Right lobe of liver (tissue), 6 donors: ENCODE measurements at regions not wholly inside any gene's neighbourhood (a gene's known extent, or its start where the extent isn't known, plus 50 kb on each side); places are given as distances from the start of the nearest gene placed in this dataset.

ENCODE experiments used
- ATAC-seq, 4 donors: fragments of 200-7000 bp; cut with Tn5 transposase; one replicate each; pipeline ENCODE4 v1.9.1; 2020; ENCODE audit warnings: mild to moderate bottlenecking in 4 of 4, moderate library complexity in 4 of 4
- DNase-seq, 3 donors: peaks; one replicate each; pipeline ENCODE4 v3.0.0-alpha.2; 2020
- H3K27ac ChIP-seq, 3 donors: fragments of 200-600 bp; one replicate each; pipeline ENCODE4 v1.8.0; 2022
- H3K27me3 ChIP-seq, 2 donors: fragments of 200-600 bp; one replicate each; pipeline ENCODE4 v1.8.0; 2022
- H3K36me3 ChIP-seq, 4 donors: fragments of 200-600 bp; sonication (generic) in 1 of 4; one replicate each; pipeline versions ENCODE4 v1.5.1 to v1.8.0; 2017 to 2022; ENCODE audit warnings: control low read depth in 1 of 4
- H3K4me1 ChIP-seq, 4 donors: fragments of 200-600 bp; sonication (generic) in 1 of 4; one replicate each; pipeline versions ENCODE4 v1.5.1 to v1.8.0; 2017 to 2022; ENCODE audit warnings: control low read depth in 1 of 4
- H3K4me3 ChIP-seq, 3 donors: fragments of 200-600 bp; one replicate each; pipeline ENCODE4 v1.8.0; 2022
- H3K9me3 ChIP-seq, 4 donors: fragments of 200-600 bp; sonication (generic) in 1 of 4; one replicate each; pipeline versions ENCODE4 v1.5.1 to v1.8.0; 2017 to 2022; ENCODE audit warnings: control low read depth in 1 of 4
- POLR2A ChIP-seq: fragments of 450-650 bp; IDR thresholded peaks from one replicate; pipeline ENCODE4 v1.6.1; 2017; ENCODE audit warnings: antibody characterized with exemption, mild to moderate bottlenecking
- WGBS: methylation state at CpG from one replicate; pipeline ENCODE4 v1.1.6; 2018; ENCODE audit warnings: low coverage, low lambda C conversion rate; ENCODE audit not compliant: insufficient coverage; ENCODE audit errors: missing lambda C conversion rate; 5-methylcytosine and 5-hydroxymethylcytosine counted together
- intact Hi-C, 2 donors: fragments of 100-400 bp; cut with DNase I; formaldehyde crosslinking; loops; one replicate each; pipeline versions ENCODE4 v1.11.2 to v1.14.1; 2022
- TF ChIP-seq, protein P1 (sequence below), 4 donors: fragments of 200-600 bp in 3 of 4; fragments of 450-650 bp in 1 of 4; IDR thresholded peaks; one replicate each; pipeline versions ENCODE4 v1.5.1 to v1.8.0; 2016 to 2022; ENCODE audit warnings: antibody characterized with exemption in 4 of 4, mild to moderate bottlenecking in 2 of 4
- donor health status: DM: no; HTN: yes; CAD: no.
- donor health status: DM: no; HTN: no; CAD: no.
- donor health status: DM: no; HTN: no; CAD: no.
- donor health status: DM: no; HTN: yes; CAD: no.
- donor health status: DM: no; HTN: yes; CAD: no.

DNA sequence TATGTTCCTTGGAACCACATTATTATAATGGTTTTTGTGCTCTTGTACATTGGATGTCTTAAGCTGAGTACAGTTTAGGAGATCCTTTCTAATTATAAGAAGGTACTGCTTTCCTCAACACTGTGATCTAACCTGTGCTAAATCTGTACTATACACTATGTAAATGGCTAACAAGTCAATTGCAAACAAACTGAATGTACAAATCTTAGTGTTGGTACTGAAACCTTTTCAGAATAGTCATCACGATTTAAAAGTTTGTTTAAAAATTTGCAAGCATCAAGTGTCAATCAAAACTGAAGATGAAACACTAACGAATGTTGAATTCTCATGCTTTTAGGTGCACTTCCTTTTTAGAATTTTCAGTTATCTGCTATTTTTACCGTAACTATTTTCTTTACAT, 2090.4 kb upstream of the TENM3 start:
- DNase-seq (no peak), ATAC-seq (no peak)
- Histone ChIP-seq H3K4me1 (no peaks in the 10 kb centered on the region), H3K4me3 (no peak overlapping the region), H3K9me3 (no peaks in the 10 kb centered on the region), H3K27ac (no peak overlapping the region), H3K27me3 (no peaks in the 10 kb centered on the region), H3K36me3 (no peaks in the 10 kb centered on the region)
- intact Hi-C loops = no loop called here
- TF ChIP-seq, protein P1, sequence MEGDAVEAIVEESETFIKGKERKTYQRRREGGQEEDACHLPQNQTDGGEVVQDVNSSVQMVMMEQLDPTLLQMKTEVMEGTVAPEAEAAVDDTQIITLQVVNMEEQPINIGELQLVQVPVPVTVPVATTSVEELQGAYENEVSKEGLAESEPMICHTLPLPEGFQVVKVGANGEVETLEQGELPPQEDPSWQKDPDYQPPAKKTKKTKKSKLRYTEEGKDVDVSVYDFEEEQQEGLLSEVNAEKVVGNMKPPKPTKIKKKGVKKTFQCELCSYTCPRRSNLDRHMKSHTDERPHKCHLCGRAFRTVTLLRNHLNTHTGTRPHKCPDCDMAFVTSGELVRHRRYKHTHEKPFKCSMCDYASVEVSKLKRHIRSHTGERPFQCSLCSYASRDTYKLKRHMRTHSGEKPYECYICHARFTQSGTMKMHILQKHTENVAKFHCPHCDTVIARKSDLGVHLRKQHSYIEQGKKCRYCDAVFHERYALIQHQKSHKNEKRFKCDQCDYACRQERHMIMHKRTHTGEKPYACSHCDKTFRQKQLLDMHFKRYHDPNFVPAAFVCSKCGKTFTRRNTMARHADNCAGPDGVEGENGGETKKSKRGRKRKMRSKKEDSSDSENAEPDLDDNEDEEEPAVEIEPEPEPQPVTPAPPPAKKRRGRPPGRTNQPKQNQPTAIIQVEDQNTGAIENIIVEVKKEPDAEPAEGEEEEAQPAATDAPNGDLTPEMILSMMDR (IDR thresholded peaks at IDR 0.05) = no peak
- TF ChIP-seq POLR2A = no peak
- 49% methylated on average over 3 of the region's 3 CpGs for WGBS

DNA sequence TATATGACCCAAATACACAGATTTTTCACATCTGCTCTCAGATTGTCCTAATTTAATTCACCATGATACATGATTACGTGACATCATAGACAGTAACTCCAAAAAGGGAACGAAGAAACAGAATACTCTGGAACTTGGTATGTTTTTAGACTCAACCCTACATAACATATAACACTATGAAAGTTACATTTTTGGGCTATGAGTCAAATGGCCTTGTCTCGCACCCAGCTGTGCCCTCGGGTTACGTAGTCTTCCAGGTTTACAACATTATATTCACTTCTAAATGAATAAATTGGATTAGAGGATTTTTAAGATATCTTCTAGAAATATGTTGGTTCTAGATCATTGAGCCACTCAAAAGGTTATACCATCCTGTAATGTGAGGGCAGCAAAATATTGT, 2089.6 kb upstream of the TENM3 start:
- DNase-seq (no peak), ATAC-seq (no peak)
- no peak overlapping the region for H3K27ac ChIP-seq
- no peaks in the 10 kb centered on the region for H3K27me3 ChIP-seq
- WGBS = 76% methylated on average over 5 of the region's 5 CpGs
- no peaks in the 10 kb centered on the region for H3K9me3 ChIP-seq
- TF ChIP-seq, protein P1 (IDR thresholded peaks at IDR 0.05) = no peak
- TF ChIP-seq POLR2A = no peak
- no peaks in the 10 kb centered on the region for H3K4me1 ChIP-seq
- intact Hi-C loops = no loop called here
- no peak overlapping the region for H3K4me3 ChIP-seq
- H3K36me3 ChIP-seq = no peaks in the 10 kb centered on the region

DNA sequence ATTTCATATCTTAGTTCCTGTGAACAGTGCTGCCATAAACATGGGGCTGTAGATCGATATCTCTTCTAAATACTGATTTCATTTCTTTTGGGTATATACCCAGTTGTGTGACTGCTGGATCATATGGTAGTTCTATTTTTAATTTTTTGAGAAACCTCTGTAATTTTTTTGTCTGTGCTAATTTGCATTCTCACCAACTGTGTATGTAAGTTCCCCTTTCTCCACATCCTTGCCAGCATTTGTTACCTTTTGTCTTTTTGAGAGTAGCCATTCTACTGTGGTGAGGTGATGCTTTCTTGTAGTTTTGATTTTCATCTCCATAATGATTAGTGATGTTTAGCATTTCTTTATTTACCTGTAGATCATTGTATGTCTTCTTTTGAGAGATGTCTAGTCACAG, 2086.5 kb upstream of the TENM3 start:
- H3K27ac ChIP-seq = no peak overlapping the region
- no peaks in the 10 kb centered on the region for H3K9me3 ChIP-seq
- TF ChIP-seq, protein P1 (IDR thresholded peaks at IDR 0.05) = no peak
- no peak for TF ChIP-seq POLR2A
- intact Hi-C loops = no loop called here
- no peaks in the 10 kb centered on the region for H3K4me1 ChIP-seq
- ATAC-seq (no peak), DNase-seq (no peak)
- WGBS = 93% methylated on average over 1 of the region's 1 CpG
- H3K27me3 ChIP-seq = no peaks in the 10 kb centered on the region
- no peak overlapping the region for H3K4me3 ChIP-seq
- H3K36me3 ChIP-seq = no peaks in the 10 kb centered on the region

DNA sequence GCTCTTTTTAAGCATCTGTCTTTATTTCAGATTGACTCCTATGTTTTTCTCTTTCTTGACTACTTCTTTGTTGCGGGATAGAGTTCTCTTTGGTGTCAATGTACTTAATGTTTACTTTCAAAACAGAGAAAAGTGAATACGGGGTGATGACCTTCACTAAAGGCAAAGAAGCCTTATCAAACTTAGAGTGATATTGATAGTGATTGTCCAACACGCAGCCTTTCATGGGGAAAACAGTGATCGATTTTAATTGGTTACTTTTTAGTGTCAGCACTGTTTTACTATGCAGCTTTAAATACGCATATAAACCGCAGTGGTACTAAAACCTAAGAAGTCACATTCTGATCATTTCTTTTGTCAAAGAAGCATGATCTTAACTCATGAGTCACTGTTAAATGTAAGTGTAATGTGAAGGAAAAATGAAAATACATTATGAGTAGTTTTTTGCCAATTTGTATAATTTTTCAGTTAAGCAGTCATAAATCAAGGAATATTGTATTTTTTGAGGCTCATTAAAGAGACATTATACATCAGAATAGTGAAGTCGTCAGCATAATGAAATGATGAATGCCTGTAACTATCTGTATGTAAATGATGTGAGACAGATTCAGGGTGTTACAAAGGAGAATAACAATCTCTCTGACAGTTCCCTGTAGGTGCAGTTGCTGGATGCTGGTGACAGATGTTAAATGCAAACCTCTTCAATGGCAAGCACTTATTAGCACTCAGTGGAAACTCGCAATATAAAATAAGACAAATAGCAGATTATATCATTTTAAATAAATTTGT, 2082.8 kb upstream of the TENM3 start:
- Histone ChIP-seq H3K9me3 (no peaks in the 10 kb centered on the region), H3K4me3 (no peak overlapping the region), H3K27me3 (no peaks in the 10 kb centered on the region), H3K27ac (no peak overlapping the region), H3K4me1 (no peaks in the 10 kb centered on the region), H3K36me3 (no peaks in the 10 kb centered on the region)
- 26% methylated on average over 8 of the region's 8 CpGs for WGBS
- TF ChIP-seq, protein P1 (IDR thresholded peaks at IDR 0.05) = no peak
- TF ChIP-seq POLR2A = no peak
- ATAC-seq (no peak), DNase-seq (no peak)
- intact Hi-C loops = no loop called here
